NT2/D1 (cell line): ENCODE measurements at regions not wholly inside any gene's neighbourhood (a gene's known extent, or its start where the extent isn't known, plus 50 kb on each side); places are given as distances from the start of the nearest gene placed in this dataset.

ENCODE experiments used
- SUZ12 ChIP-seq: IDR thresholded peaks from 2 replicates; pipeline ENCODE4 v1.6.1; 2011; ENCODE audit not compliant: insufficient read length, insufficient read depth; ENCODE audit errors: extremely low read depth
- YY1 ChIP-seq: IDR thresholded peaks from 2 replicates; pipeline ENCODE4 v1.6.1; 2011; ENCODE audit not compliant: insufficient read length, insufficient read depth
- ZNF274 ChIP-seq: IDR thresholded peaks from 2 replicates; pipeline ENCODE4 v1.6.1; 2011; ENCODE audit warnings: mild to moderate bottlenecking, low read depth, low read length

DNA sequence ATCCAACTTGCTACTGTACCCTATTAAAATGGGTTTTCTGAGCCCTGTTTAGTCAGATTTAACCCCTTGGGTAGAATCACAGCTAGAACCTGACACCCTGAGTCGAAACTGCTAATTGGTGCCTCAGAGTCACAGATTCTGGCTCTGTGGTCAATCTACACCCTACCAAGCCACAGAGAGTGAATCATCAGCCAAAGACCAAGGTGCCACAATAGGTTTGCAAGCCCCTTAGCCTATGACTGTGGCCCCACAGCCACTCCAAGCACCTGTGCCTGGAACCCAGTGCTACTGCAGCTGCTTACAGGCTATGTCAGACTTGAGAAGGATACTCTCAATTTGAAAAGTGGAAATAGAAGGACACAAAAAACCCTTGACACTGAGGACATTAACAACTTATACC is 202.8 kb upstream of the KCND2 start:
- TF ChIP-seq YY1 (no peak), SUZ12 (no peak), ZNF274 (no peak)
